Suprapubic skin (tissue), 4 donors: ENCODE measurements at regions not wholly inside any gene's neighbourhood (a gene's known extent, or its start where the extent isn't known, plus 50 kb on each side); places are given as distances from the start of the nearest gene placed in this dataset.

Experiments
- EP300 ChIP-seq: sonication (generic); formaldehyde crosslinking; IDR thresholded peaks from one replicate; pipeline ENCODE4 v1.6.1; 2017; ENCODE audit warnings: antibody characterized with exemption
- POLR2A ChIP-seq, 2 donors: fragments of 450-650 bp; IDR thresholded peaks; one replicate each; pipeline ENCODE4 v1.6.1; 2017; ENCODE audit warnings: antibody characterized with exemption in 2 of 2, mild to moderate bottlenecking in 2 of 2, moderate library complexity in 2 of 2
- POLR2AphosphoS5 ChIP-seq, 3 donors: sonication (generic); formaldehyde crosslinking; IDR thresholded peaks; one replicate each; pipeline ENCODE4 v1.6.1; 2017; ENCODE audit warnings: antibody characterized with exemption in 3 of 3
- TF ChIP-seq, protein P1 (sequence below), 2 donors: fragments of 200-600 bp in 1 of 2; fragments of 450-650 bp in 1 of 2; sonication (generic) in 1 of 2; IDR thresholded peaks; one replicate each; pipeline ENCODE4 v1.5.1; 2016 to 2019; ENCODE audit warnings: antibody characterized with exemption in 2 of 2, mild to moderate bottlenecking in 1 of 2, moderate library complexity in 1 of 2

- TF ChIP-seq, protein P1, sequence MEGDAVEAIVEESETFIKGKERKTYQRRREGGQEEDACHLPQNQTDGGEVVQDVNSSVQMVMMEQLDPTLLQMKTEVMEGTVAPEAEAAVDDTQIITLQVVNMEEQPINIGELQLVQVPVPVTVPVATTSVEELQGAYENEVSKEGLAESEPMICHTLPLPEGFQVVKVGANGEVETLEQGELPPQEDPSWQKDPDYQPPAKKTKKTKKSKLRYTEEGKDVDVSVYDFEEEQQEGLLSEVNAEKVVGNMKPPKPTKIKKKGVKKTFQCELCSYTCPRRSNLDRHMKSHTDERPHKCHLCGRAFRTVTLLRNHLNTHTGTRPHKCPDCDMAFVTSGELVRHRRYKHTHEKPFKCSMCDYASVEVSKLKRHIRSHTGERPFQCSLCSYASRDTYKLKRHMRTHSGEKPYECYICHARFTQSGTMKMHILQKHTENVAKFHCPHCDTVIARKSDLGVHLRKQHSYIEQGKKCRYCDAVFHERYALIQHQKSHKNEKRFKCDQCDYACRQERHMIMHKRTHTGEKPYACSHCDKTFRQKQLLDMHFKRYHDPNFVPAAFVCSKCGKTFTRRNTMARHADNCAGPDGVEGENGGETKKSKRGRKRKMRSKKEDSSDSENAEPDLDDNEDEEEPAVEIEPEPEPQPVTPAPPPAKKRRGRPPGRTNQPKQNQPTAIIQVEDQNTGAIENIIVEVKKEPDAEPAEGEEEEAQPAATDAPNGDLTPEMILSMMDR (IDR thresholded peaks at IDR 0.05), result no peak
- TF ChIP-seq POLR2AphosphoS5 (IDR thresholded peaks at IDR 0.05) (no peak), POLR2A (IDR thresholded peaks at IDR 0.05) (no peak), EP300 (no peak)
Observed at GRCh38 chr1:168907053-168907452, 178.0 kb upstream of the DPT start.
